GM13976 (cell line): ENCODE measurements at regions not wholly inside any gene's neighbourhood (a gene's known extent, or its start where the extent isn't known, plus 50 kb on each side); places are given as distances from the start of the nearest gene placed in this dataset.

ENCODE experiments used
- DNase-seq: peaks from one replicate; pipeline ENCODE4 v3.0.0; 2012; ENCODE audit warnings: low spot score
- in situ Hi-C: fragments of 300-500 bp; cut with MboI; formaldehyde crosslinking; loops from one replicate; pipeline ENCODE4 v1.12.0; 2022; ENCODE audit warnings: low sequenced_read_pairs, mixed read lengths, inconsistent platforms; ENCODE audit not compliant: unreplicated experiment
- TF ChIP-seq, protein P1 (sequence below): IDR thresholded peaks from 2 replicates; pipeline ENCODE4 v1.5.1; 2012; ENCODE audit warnings: borderline replicate concordance, mild to moderate bottlenecking; ENCODE audit not compliant: insufficient read depth; ENCODE audit errors: extremely low read depth, missing control alignments, control extremely low read depth

DNA sequence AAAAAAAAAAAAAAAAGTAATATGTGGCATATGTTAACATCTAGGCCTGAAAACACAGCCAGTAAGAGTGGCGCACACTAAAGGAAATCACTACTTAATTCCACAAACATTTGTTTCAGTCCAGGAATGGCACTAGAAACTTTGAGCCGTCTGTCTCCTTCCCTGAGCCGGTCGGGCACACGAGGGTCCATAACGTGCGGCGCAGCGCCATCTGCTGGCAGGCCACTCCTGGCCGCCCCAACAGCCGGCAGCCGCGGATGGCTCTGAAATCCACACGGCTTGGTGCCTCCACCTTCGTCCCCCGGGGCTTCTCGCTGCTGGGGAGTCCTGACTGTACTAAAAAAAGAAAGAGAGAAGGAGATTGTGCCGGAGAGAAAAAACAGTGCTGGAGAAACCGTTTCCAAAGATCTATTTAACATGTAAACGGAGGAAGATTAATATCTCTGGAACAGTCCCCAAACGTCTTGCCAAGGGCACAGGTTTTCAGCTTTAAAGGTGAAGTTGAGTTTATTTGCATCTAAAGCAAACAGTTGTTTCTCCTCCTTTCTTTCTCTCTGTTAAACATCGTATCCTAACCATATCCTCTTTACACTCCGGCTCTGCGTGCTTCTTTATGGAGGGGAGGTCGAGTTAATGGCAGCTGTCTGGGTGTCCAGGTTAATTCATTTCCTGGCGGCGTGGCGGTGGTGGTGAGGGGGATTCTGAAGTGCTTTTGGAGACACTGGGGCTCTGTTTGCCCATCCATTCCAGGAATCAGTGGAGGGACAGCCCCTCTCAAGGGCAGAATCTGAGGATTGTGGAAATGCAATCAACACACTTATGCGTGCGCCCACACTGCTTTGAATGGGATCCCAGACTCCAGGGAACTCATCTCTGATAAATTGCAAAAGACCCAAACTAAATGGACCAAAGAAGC is 611.3 kb upstream of the SALL1 start:
- in situ Hi-C loops = no loop called here
- peak; percentile 73 for DNase-seq
- TF ChIP-seq, protein P1, sequence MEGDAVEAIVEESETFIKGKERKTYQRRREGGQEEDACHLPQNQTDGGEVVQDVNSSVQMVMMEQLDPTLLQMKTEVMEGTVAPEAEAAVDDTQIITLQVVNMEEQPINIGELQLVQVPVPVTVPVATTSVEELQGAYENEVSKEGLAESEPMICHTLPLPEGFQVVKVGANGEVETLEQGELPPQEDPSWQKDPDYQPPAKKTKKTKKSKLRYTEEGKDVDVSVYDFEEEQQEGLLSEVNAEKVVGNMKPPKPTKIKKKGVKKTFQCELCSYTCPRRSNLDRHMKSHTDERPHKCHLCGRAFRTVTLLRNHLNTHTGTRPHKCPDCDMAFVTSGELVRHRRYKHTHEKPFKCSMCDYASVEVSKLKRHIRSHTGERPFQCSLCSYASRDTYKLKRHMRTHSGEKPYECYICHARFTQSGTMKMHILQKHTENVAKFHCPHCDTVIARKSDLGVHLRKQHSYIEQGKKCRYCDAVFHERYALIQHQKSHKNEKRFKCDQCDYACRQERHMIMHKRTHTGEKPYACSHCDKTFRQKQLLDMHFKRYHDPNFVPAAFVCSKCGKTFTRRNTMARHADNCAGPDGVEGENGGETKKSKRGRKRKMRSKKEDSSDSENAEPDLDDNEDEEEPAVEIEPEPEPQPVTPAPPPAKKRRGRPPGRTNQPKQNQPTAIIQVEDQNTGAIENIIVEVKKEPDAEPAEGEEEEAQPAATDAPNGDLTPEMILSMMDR = peak; percentile 91

DNA sequence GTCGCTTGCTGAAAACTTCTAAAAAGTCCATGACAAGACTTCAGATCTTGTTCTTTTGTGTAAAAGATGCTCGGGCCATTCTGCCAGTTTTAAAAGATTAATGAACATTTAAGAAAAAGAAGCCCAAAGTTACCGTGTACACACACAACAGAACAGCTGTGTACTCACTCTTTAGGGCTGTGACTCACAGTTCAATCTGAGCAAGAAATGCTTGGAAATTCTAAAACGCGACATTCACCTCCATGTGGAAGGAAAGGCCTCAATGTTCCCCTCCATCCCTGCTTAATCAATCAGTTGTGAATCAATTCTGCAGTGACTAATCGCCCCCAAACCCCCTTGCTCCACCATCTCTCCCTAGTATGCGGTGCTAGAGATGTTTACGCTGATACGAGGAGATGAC is 609.9 kb upstream of the SALL1 start:
- TF ChIP-seq, protein P1 = no peak
- in situ Hi-C loops = no loop called here
- no peak for DNase-seq

DNA sequence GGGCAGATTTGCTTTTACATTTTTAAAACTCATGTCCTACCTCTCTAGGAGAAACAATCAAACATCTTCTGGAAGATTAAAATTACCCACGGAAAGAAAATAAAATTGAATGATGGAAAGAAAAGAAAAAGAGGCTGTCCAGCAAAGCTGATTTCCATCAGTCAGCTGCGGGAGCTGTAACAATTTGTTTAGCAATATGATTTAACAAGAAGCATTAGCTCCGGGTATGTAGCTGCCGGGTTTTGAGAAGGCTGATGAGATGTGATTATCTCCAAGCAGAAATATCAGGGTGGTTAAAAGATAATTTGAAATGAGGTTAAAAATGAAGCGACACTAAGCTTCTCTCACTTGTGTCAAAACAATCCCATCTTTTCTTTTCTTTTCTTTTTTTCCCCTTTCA is 608.9 kb upstream of the SALL1 start:
- no peak for DNase-seq
- in situ Hi-C loops = no loop called here
- TF ChIP-seq, protein P1 = no peak

DNA sequence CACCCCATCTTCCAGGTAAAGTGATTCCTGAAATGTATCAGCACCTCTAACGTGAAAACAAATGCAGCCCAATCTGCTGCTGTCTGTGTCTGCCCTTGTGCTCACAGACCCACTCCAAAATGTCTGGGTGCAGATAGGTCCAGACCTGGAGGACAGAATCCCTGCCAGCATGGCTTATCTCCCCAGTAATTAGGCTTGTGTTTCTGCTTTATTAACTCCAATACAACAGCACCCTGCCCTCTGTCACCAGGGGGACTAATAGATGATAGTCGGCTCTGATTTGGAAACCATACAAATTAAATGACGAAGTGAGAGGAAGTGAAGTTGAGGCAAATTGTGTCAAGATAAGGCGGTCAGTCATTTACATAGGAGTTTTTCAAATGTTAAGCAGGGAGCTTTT is 608.3 kb upstream of the SALL1 start:
- TF ChIP-seq, protein P1 = no peak
- in situ Hi-C loops = no loop called here
- no peak for DNase-seq

DNA sequence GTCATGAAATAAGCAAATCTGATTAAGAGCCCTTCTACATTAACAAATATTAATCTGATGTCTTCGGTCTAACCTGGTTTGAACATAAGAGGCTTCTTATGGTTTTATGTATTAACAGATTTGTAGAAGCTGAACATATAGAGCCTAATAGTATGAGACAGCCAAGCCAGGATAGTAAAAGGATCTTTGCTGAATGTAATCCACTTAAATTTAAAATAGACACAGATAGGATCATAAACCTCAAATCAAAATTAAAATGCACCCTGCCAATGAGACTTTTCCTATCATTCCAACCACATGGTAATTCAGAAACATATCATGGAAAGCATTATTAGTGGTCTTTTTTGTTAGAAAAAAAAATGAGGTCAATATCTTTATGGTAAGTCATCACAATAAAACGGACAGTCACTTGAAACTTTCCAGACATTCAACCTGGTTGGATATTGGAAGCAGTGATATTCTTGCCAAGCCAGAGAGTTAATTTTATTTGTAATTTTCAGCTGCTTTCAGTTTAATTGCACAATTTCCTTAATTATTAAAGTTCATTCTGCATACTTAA is 606.9 kb upstream of the SALL1 start:
- no peak for DNase-seq
- TF ChIP-seq, protein P1 = no peak
- in situ Hi-C loops = no loop called here

DNA sequence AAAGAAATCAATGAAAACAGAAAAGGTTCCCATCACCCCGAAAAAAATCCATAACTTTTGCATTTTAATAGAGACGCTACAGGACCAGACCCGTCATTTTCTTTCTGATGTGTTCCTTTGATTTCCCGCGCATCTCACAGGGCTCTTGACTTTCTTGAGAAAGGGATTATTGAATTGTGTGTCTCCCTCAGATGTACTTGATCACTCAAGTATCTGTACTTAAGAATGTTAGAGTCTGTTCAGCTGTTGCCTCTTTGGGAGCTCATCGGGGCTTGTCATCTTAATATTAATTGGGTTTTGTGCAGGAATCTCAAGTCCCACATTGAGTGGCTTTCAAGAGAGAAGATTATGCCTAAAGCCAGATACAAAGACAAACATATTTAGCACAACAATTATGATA is 606.4 kb upstream of the SALL1 start:
- TF ChIP-seq, protein P1 = no peak
- in situ Hi-C loops = no loop called here
- DNase-seq = no peak
